H1 (cell line): ENCODE measurements at regions not wholly inside any gene's neighbourhood (a gene's known extent, or its start where the extent isn't known, plus 50 kb on each side); places are given as distances from the start of the nearest gene placed in this dataset.

ENCODE experiments used
- CTCF ChIA-PET: fragments of 300-600 bp; sonication (Branson Sonifier 250); formaldehyde crosslinking; loops from one replicate; lab custom pipeline; 2021; ENCODE audit not compliant: partially characterized antibody; lab: Charles Lee
- POLR2A ChIA-PET: fragments of 300-600 bp; sonication (Branson Sonifier 250); formaldehyde crosslinking; loops from one replicate; lab custom pipeline; 2021; ENCODE audit warnings: inconsistent platforms; ENCODE audit not compliant: partially characterized antibody; lab: Charles Lee
- DNase-seq, 2 experiments: peaks; one replicate each; pipeline versions ENCODE4 v3.0.0 to v3.0.0-alpha.2; 2010 to 2022; ENCODE audit warnings: low spot score in 2 of 2, low read depth in 1 of 2, mixed read lengths in 1 of 2
- FAIRE-seq: peaks from 2 replicates; lab custom pipeline; 2011; peaks lifted over from hg19 to GRCh38; lab: Jason Lieb, UNC
- H2AFZ ChIP-seq: 2 replicates; pipeline ENCODE4 v1.8.1; 2012; ENCODE audit warnings: low read length, inconsistent platforms
- H2AK5ac ChIP-seq: 2 replicates; pipeline ENCODE4 v1.6.1; 2013; ENCODE audit warnings: low read depth, low read length
- H2BK120ac ChIP-seq: replicated peaks from 2 replicates; pipeline ENCODE3; 2013; ENCODE audit warnings: low read depth, low read length, inconsistent platforms
- H2BK12ac ChIP-seq: 2 replicates; pipeline ENCODE4 v1.6.1; 2013; ENCODE audit warnings: low read depth, low read length
- H2BK15ac ChIP-seq: 2 replicates; pipeline ENCODE4 v1.6.1; 2013; ENCODE audit warnings: low read length
- H2BK20ac ChIP-seq: 2 replicates; pipeline ENCODE4 v1.6.1; 2013; ENCODE audit warnings: low read length
- H2BK5ac ChIP-seq: 2 replicates; pipeline ENCODE4 v1.6.1; 2013; ENCODE audit warnings: low read depth, low read length
- H3K14ac ChIP-seq: 2 replicates; pipeline ENCODE4 v1.6.1; 2013; ENCODE audit warnings: inconsistent platforms; ENCODE audit not compliant: insufficient read length
- H3K18ac ChIP-seq: 2 replicates; pipeline ENCODE4 v1.6.1; 2013; ENCODE audit warnings: low read length; ENCODE audit errors: extremely low read depth
- H3K23ac ChIP-seq: 2 replicates; pipeline ENCODE4 v1.6.1; 2013; ENCODE audit warnings: inconsistent platforms; ENCODE audit not compliant: insufficient read length
- H3K23me2 ChIP-seq: 2 replicates; pipeline ENCODE4 v1.6.1; 2013; ENCODE audit warnings: low read depth, low read length
- H3K27ac ChIP-seq: 2 replicates; pipeline ENCODE4 v1.6.1; 2011; ENCODE audit warnings: low read depth, low read length, inconsistent platforms
- H3K27me3 ChIP-seq, 4 experiments: replicated peaks in 1 of 4; 1 replicate in 1 of 4; 2 replicates in 3 of 4; pipeline versions ENCODE4 v1.6.1 to v1.8.1; 2011 to 2013; ENCODE audit warnings: low read length in 3 of 4, mild to moderate bottlenecking in 3 of 4, inconsistent platforms in 2 of 4, mixed read lengths in 2 of 4, moderate library complexity in 1 of 4; ENCODE audit not compliant: control insufficient read depth in 3 of 4, insufficient read depth in 3 of 4; ENCODE audit errors: extremely low read depth in 1 of 4
- H3K36me3 ChIP-seq, 4 experiments: 2 replicates each; pipeline versions ENCODE4 v1.6.1 to v1.8.1; 2011 to 2013; ENCODE audit warnings: mild to moderate bottlenecking in 4 of 4, low read length in 3 of 4, moderate library complexity in 2 of 4, control low read depth in 1 of 4, inconsistent platforms in 1 of 4; ENCODE audit not compliant: insufficient read depth in 4 of 4, control insufficient read depth in 2 of 4
- H3K4ac ChIP-seq: replicated peaks from 2 replicates; pipeline ENCODE3; 2013; ENCODE audit warnings: low read length, low read depth, mixed read lengths, inconsistent platforms; ENCODE audit not compliant: insufficient read length
- H3K4me1 ChIP-seq, 4 experiments: replicated peaks in 1 of 4; 1 replicate in 1 of 4; 2 replicates in 3 of 4; pipeline versions ENCODE4 v1.6.1 to v1.8.1; 2011 to 2013; ENCODE audit warnings: low read length in 3 of 4, inconsistent platforms in 2 of 4, mixed read lengths in 1 of 4; ENCODE audit not compliant: insufficient read depth in 4 of 4, control insufficient read depth in 3 of 4
- H3K4me2 ChIP-seq, 2 experiments: 2 replicates each; pipeline versions ENCODE4 v1.6.1 to v1.8.1; 2011 to 2013; ENCODE audit warnings: low read depth in 2 of 2, low read length in 2 of 2, control low read depth in 1 of 2, inconsistent platforms in 1 of 2, mild to moderate bottlenecking in 1 of 2; ENCODE audit not compliant: insufficient read depth in 1 of 2
- H3K4me3 ChIP-seq, 4 experiments: fragments of 200-600, 300-600 bp in 1 of 4; sonication (generic), shearing (Covaris generic), sonication (Bioruptor Twin) in 1 of 4; 2 replicates each; pipeline versions ENCODE4 v1.5.1 to v1.8.1; 2011 to 2016; ENCODE audit warnings: low read length in 4 of 4, low read depth in 3 of 4, control low read depth in 2 of 4, inconsistent platforms in 2 of 4, mild to moderate bottlenecking in 2 of 4, mixed read lengths in 1 of 4, moderate library complexity in 1 of 4; ENCODE audit not compliant: insufficient read depth in 2 of 4; ENCODE audit errors: extremely low read depth in 1 of 4
- H3K56ac ChIP-seq: replicated peaks from 2 replicates; pipeline ENCODE3; 2013; ENCODE audit warnings: low read depth, mild to moderate bottlenecking, mixed read lengths, low read length, inconsistent platforms; ENCODE audit not compliant: insufficient read length
- H3K79me1 ChIP-seq: 2 replicates; pipeline ENCODE4 v1.6.1; 2013; ENCODE audit warnings: low read depth, low read length, control low read depth
- H3K79me2 ChIP-seq, 2 experiments: 2 replicates each; pipeline versions ENCODE4 v1.6.1 to v1.8.1; 2012 to 2013; ENCODE audit warnings: low read length in 2 of 2, mild to moderate bottlenecking in 2 of 2, inconsistent platforms in 1 of 2; ENCODE audit not compliant: insufficient read depth in 2 of 2, control insufficient read depth in 1 of 2
- H3K9ac ChIP-seq, 4 experiments: replicated peaks in 1 of 4; 1 replicate in 1 of 4; 2 replicates in 3 of 4; pipeline versions ENCODE4 v1.6.1 to v1.8.1; 2011 to 2013; ENCODE audit warnings: low read depth in 3 of 4, low read length in 3 of 4, control low read depth in 2 of 4, mild to moderate bottlenecking in 2 of 4, moderate library complexity in 2 of 4, inconsistent platforms in 1 of 4; ENCODE audit errors: extremely low read depth in 1 of 4
- H3K9me3 ChIP-seq, 2 experiments: 2 replicates each; pipeline versions ENCODE4 v1.6.1 to v1.8.1; 2012 to 2013; ENCODE audit warnings: mild to moderate bottlenecking in 2 of 2, moderate library complexity in 2 of 2, control low read depth in 1 of 2, inconsistent platforms in 1 of 2, low read depth in 1 of 2, low read length in 1 of 2, mixed read lengths in 1 of 2; ENCODE audit not compliant: insufficient read depth in 2 of 2
- H4K20me1 ChIP-seq, 2 experiments: replicated peaks in 1 of 2; 2 replicates each; pipeline versions ENCODE3 to v1.8.1; 2011 to 2013; ENCODE audit warnings: inconsistent platforms in 2 of 2, low read length in 2 of 2, mild to moderate bottlenecking in 1 of 2; ENCODE audit not compliant: insufficient read depth in 2 of 2, control insufficient read depth in 1 of 2
- H4K5ac ChIP-seq: 2 replicates; pipeline ENCODE4 v1.6.1; 2013; ENCODE audit warnings: low read length, low read depth, mixed read lengths, inconsistent platforms; ENCODE audit not compliant: insufficient read length
- H4K8ac ChIP-seq: 2 replicates; pipeline ENCODE4 v1.8.0; 2013; ENCODE audit warnings: mild to moderate bottlenecking, moderate library complexity, low read length, inconsistent platforms; ENCODE audit not compliant: insufficient read depth; ENCODE audit errors: extremely low read depth
- H4K91ac ChIP-seq: replicated peaks from 2 replicates; pipeline ENCODE3; 2013; ENCODE audit warnings: low read length, mixed read lengths, inconsistent platforms; ENCODE audit not compliant: insufficient read length
- YY1 ChIP-seq: IDR thresholded peaks from 2 replicates; pipeline ENCODE4 v1.6.1; 2011; ENCODE audit warnings: low read depth, mild to moderate bottlenecking, low read length
- WGBS, 2 experiments: shearing (Covaris generic) in 1 of 2; methylation state at CpG; one replicate each; pipeline versions ENCODE4 v1.1.6 to v1.1.7; 2013 to 2015; ENCODE audit warnings: low lambda C conversion rate in 2 of 2, mixed read lengths in 2 of 2, inconsistent platforms in 1 of 2, low coverage in 1 of 2, missing lambda C conversion rate in 1 of 2; ENCODE audit not compliant: insufficient replicate concordance in 2 of 2, insufficient coverage in 1 of 2, insufficient read length in 1 of 2; ENCODE audit errors: extremely low coverage in 1 of 2, missing lambda C conversion rate in 1 of 2; 5-methylcytosine and 5-hydroxymethylcytosine counted together

DNA sequence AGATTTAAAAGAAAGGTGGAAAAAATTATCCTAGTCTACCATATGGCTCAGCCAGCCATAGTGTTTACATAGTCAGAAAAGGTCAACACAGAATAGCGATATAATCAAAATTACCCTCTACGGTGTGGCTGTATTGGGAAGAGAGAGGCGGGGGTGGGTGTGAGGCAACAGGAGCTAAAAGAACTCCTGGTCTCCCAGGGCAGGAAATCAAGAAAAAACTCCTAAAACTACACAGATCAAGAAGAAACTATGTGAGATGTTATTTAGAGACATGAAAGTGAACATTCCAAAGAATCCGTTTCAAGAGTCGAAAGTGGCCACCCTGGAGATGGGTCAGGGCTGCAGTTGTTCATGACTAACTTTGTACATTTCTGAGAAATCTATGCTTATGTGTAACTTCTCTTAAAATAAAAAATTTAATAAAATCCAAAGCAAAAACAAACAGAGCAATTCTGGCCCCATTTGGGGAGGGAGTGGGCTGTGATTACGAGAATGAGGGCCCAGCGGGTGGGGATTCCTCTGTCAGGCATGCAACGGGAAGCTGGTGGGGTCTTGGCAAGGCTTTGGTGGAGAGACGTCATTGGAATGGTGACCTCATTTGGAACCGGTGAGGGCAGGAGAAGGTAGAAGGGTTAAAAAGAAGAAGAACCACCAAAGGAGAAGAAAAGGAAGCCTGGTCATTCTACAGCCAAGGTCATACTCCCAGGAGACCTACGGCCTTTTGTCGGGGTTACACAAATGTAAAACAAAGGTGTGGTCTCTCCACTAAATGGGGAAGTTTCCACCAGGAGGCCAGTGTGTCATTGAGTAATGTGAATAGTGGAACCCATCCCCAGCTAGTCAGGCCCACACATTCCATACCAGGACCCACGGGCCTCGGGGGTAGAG is 71.2 kb upstream of the DUSP5 start:
- POLR2A ChIA-PET: interaction anchor here (1.0 to 1.1 kb wide), 2 partner anchors 12 to 72 kb away, joined by 3 read pairs; no protein-coding TSS in a partner anchor
- DNase-seq: no peak
- H4K8ac ChIP-seq: no peak overlapping the region; the same call in 1 of the 2 replicates
- no peak overlapping the region for H2BK15ac ChIP-seq
- H3K23me2 ChIP-seq: no peaks in the 10 kb centered on the region
- no peaks in the 10 kb centered on the region for H3K9me3 ChIP-seq
- H2BK5ac ChIP-seq: no peak overlapping the region
- no peaks in the 10 kb centered on the region for H4K20me1 ChIP-seq
- H3K9ac ChIP-seq: no peak overlapping the region
- no peak overlapping the region for H2AFZ ChIP-seq
- H3K14ac ChIP-seq: no peak overlapping the region
- H3K79me1 ChIP-seq: no peaks in the 10 kb centered on the region
- H2BK120ac ChIP-seq: no peak overlapping the region
- H3K79me2 ChIP-seq: no peaks in the 10 kb centered on the region
- H2AK5ac ChIP-seq: no peak overlapping the region
- CTCF ChIA-PET: interaction anchor here (0.8 to 1.5 kb wide), 2 partner anchors 10 to 120 kb away, joined by 3 to 5 read pairs; no protein-coding TSS in a partner anchor
- H3K4ac ChIP-seq: no peak overlapping the region
- no peak overlapping the region for H3K4me3 ChIP-seq
- H3K56ac ChIP-seq: no peak overlapping the region
- no peak overlapping the region for H3K27ac ChIP-seq
- 76% methylated on average over 14 of the region's 14 CpGs; no CpG with 5 or more reads in 1 of the 2 experiments for WGBS, 2 experiments
- no peak overlapping the region for H4K91ac ChIP-seq
- no peak for FAIRE-seq
- H3K27me3 ChIP-seq: no peaks in the 10 kb centered on the region
- peaks cover 0 to 3% (median 2%) of the 10 kb centered on the region in 4 experiments; a peak in 2 of 7 replicates for H3K4me1 ChIP-seq
- no peak overlapping the region for H2BK12ac ChIP-seq
- H3K18ac ChIP-seq: no peak overlapping the region
- no peak overlapping the region for H4K5ac ChIP-seq
- no peak overlapping the region for H2BK20ac ChIP-seq
- no peaks in the 10 kb centered on the region for H3K36me3 ChIP-seq
- H3K4me2 ChIP-seq: no peak overlapping the region
- no peak overlapping the region for H3K23ac ChIP-seq
- TF ChIP-seq YY1: no peak
